ENCODE measurements at regions not wholly inside any gene's neighbourhood (a gene's known extent, or its start where the extent isn't known, plus 50 kb on each side); places are given as distances from the start of the nearest gene placed in this dataset.
"Not testable (repeated sequence)": the region's sequence is repeated elsewhere in the genome, so short reads cannot be mapped to it uniquely, and the experiment has no call there.

DNA sequence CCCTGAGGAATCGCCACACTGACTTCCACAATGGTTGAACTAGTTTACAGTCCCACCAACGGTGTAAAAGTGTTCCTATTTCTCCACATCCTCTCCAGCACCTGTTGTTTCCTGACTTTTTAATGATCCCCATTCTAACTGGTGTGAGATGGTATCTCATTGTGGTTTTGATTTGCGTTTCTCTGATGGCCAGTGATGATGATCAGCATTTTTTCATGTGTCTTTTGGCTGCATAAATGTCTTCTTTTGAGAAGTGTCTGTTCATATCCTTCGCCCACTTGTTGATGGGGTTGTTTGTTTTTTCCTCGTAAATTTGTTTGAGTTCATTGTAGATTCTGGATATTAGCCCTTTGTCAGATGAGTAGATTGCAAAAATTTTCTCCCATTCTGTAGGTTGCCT lies 223.5 kb downstream of the MAF start:
- TF ChIP-seq CEBPB (IDR thresholded peaks at IDR 0.05; ENCODE audit: low read depth, low read length); RAD21 (IDR thresholded peaks at IDR 0.05 in 1 of 2, conservative IDR thresholded peaks at IDR 0.05 in 1 of 2; ENCODE audit: low read depth in 2 of 2, low read length in 2 of 2); KDM1A (IDR thresholded peaks at IDR 0.05; ENCODE audit: borderline replicate concordance, low read length); GABPA (IDR thresholded peaks at IDR 0.05; ENCODE audit: borderline replicate concordance, insufficient read depth, low read length); CREB1 (IDR thresholded peaks at IDR 0.05); TEAD4 (IDR thresholded peaks at IDR 0.05; ENCODE audit: low read depth, low read length); POLR2A (IDR thresholded peaks at IDR 0.05; ENCODE audit: control extremely low read depth in 1 of 2, low read depth in 2 of 2, low read length in 2 of 2); EZH2 (IDR thresholded peaks at IDR 0.05; ENCODE audit: low read depth, low read length, severe bottlenecking); MAFK (IDR thresholded peaks at IDR 0.05; ENCODE audit: low read depth, low read length); PHF8 (conservative IDR thresholded peaks at IDR 0.05; ENCODE audit: low read depth, low read length); TAF1 (IDR thresholded peaks at IDR 0.05; ENCODE audit: low read depth, low read length): not testable (repeated sequence)
- TF ChIP-seq, protein P1, sequence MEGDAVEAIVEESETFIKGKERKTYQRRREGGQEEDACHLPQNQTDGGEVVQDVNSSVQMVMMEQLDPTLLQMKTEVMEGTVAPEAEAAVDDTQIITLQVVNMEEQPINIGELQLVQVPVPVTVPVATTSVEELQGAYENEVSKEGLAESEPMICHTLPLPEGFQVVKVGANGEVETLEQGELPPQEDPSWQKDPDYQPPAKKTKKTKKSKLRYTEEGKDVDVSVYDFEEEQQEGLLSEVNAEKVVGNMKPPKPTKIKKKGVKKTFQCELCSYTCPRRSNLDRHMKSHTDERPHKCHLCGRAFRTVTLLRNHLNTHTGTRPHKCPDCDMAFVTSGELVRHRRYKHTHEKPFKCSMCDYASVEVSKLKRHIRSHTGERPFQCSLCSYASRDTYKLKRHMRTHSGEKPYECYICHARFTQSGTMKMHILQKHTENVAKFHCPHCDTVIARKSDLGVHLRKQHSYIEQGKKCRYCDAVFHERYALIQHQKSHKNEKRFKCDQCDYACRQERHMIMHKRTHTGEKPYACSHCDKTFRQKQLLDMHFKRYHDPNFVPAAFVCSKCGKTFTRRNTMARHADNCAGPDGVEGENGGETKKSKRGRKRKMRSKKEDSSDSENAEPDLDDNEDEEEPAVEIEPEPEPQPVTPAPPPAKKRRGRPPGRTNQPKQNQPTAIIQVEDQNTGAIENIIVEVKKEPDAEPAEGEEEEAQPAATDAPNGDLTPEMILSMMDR (IDR thresholded peaks at IDR 0.05; ENCODE audit: control extremely low read depth in 1 of 3, insufficient read depth in 1 of 3, low read depth in 1 of 3, low read length in 3 of 3): not testable (repeated sequence)
- TF ChIP-seq, protein P2, sequence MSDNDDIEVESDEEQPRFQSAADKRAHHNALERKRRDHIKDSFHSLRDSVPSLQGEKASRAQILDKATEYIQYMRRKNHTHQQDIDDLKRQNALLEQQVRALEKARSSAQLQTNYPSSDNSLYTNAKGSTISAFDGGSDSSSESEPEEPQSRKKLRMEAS (IDR thresholded peaks at IDR 0.05): not testable (repeated sequence)

Measured in H1 (cell line).